Neural progenitor cell (in vitro differentiated cells): ENCODE measurements at regions not wholly inside any gene's neighbourhood (a gene's known extent, or its start where the extent isn't known, plus 50 kb on each side); places are given as distances from the start of the nearest gene placed in this dataset.

Experiments used
- DNase-seq: peaks from one replicate; pipeline ENCODE4 v3.0.0-alpha.2; 2016; ENCODE audit warnings: low spot score
- H2AFZ ChIP-seq: fragments of 200-600 bp; sonication (generic); replicated peaks from 2 replicates; pipeline ENCODE4 v1.6.1; 2016; ENCODE audit warnings: antibody characterized with exemption
- H3F3A ChIP-seq: fragments of 200-600 bp; sonication (generic); 2 replicates; pipeline ENCODE4 v1.6.1; 2016; ENCODE audit warnings: antibody characterized with exemption, low read depth
- H3K27ac ChIP-seq: fragments of 200-600 bp; sonication (generic); 2 replicates; pipeline ENCODE4 v1.5.1; 2016; ENCODE audit warnings: mild to moderate bottlenecking
- H3K27me3 ChIP-seq: fragments of 200-600 bp; sonication (generic); 2 replicates; pipeline ENCODE4 v1.6.1; 2016; ENCODE audit warnings: mild to moderate bottlenecking, moderate library complexity
- H3K36me3 ChIP-seq: fragments of 200-600 bp; sonication (generic); 2 replicates; pipeline ENCODE4 v1.5.1; 2016
- H3K4me1 ChIP-seq: fragments of 200-600 bp; sonication (generic); 2 replicates; pipeline ENCODE4 v1.6.1; 2016; ENCODE audit warnings: mixed run types
- H3K4me2 ChIP-seq: fragments of 200-600 bp; sonication (generic); 2 replicates; pipeline ENCODE4 v1.6.1; 2016
- H3K4me3 ChIP-seq: fragments of 200-600 bp; sonication (generic); 2 replicates; pipeline ENCODE4 v1.5.1; 2016
- H3K79me2 ChIP-seq: fragments of 200-600 bp; sonication (generic); 2 replicates; pipeline ENCODE4 v1.6.1; 2016; ENCODE audit warnings: low read depth
- H3K9ac ChIP-seq: fragments of 200-600 bp; sonication (generic); 2 replicates; pipeline ENCODE4 v1.6.1; 2016
- H3K9me3 ChIP-seq: fragments of 200-600 bp; sonication (generic); 2 replicates; pipeline ENCODE4 v1.5.1; 2016; ENCODE audit warnings: low read depth
- H4K20me1 ChIP-seq: fragments of 200-600 bp; sonication (generic); 2 replicates; pipeline ENCODE4 v1.6.1; 2016; ENCODE audit warnings: low read depth
- H3K27ac Mint-ChIP-seq: 3 replicates; pipeline ENCODE4 v1.8.0; 2021; ENCODE audit warnings: mixed read lengths
- H3K27me3 Mint-ChIP-seq: 2 replicates; pipeline ENCODE4 v1.8.0; 2022; ENCODE audit warnings: low read depth, mild to moderate bottlenecking, inconsistent platforms, moderate library complexity, mixed read lengths; ENCODE audit not compliant: insufficient read depth
- H3K36me3 Mint-ChIP-seq: 3 replicates; pipeline ENCODE4 v1.8.0; 2021; ENCODE audit warnings: mixed read lengths
- H3K4me1 Mint-ChIP-seq: 3 replicates; pipeline ENCODE4 v1.8.0; 2021; ENCODE audit warnings: mixed read lengths
- H3K4me3 Mint-ChIP-seq: 3 replicates; pipeline ENCODE4 v1.8.0; 2021; ENCODE audit warnings: mild to moderate bottlenecking, moderate library complexity, mixed read lengths
- H3K9me3 Mint-ChIP-seq: 3 replicates; pipeline ENCODE4 v1.8.0; 2020; ENCODE audit warnings: mixed read lengths
- CTCF ChIP-seq: fragments of 200-600 bp; sonication (generic); IDR thresholded peaks from 2 replicates; pipeline ENCODE4 v1.5.1; 2017; ENCODE audit warnings: antibody characterized with exemption, mild to moderate bottlenecking
- EZH2 ChIP-seq: fragments of 200-600 bp; sonication (generic); IDR thresholded peaks from 2 replicates; pipeline ENCODE4 v1.6.1; 2017; ENCODE audit warnings: antibody characterized with exemption, mild to moderate bottlenecking, moderate library complexity
- EZH2phosphoT487 ChIP-seq: fragments of 200-600 bp; sonication (generic); IDR thresholded peaks from 2 replicates; pipeline ENCODE4 v1.6.1; 2017; ENCODE audit warnings: antibody characterized with exemption

- DNase-seq: no peak
- no peaks in the 10 kb centered on the region for H3K79me2 ChIP-seq
- no peak overlapping the region for H3K9ac ChIP-seq
- H3K4me1 ChIP-seq: no peaks in the 10 kb centered on the region
- H3K36me3 ChIP-seq: no peaks in the 10 kb centered on the region
- no peaks in the 10 kb centered on the region for H3F3A ChIP-seq
- no peak overlapping the region for H3K4me2 ChIP-seq
- H3K27ac ChIP-seq: no peak overlapping the region
- no peaks in the 10 kb centered on the region for H3K27me3 ChIP-seq
- no peak overlapping the region for H3K4me3 ChIP-seq
- Mint-ChIP-seq H3K9me3 (peaks cover 17% of the 10 kb centered on the region), H3K27me3 (peaks cover 10% of the 10 kb centered on the region), H3K4me1 (peaks cover 3% of the 10 kb centered on the region), H3K4me3 (no peak overlapping the region), H3K36me3 (no peaks in the 10 kb centered on the region), H3K27ac (no peak overlapping the region)
- H3K9me3 ChIP-seq: peaks cover 7% of the 10 kb centered on the region
- H2AFZ ChIP-seq: no peak overlapping the region
- TF ChIP-seq CTCF (no peak), EZH2phosphoT487 (no peak), EZH2 (no peak)
- no peaks in the 10 kb centered on the region for H4K20me1 ChIP-seq
Observed at GRCh38 chr13:111936267-111936925, 130.6 kb upstream of the SOX1 start.

GRCh38 chr13:111937777-111938311 lies 129.1 kb upstream of the SOX1 start:
- no peak overlapping the region for H3K27ac ChIP-seq
- H3K4me1 ChIP-seq: no peaks in the 10 kb centered on the region
- no peak overlapping the region for H3K9ac ChIP-seq
- peaks cover 12% of the 10 kb centered on the region for H3K9me3 Mint-ChIP-seq
- no peak overlapping the region for H3K27ac Mint-ChIP-seq
- no peaks in the 10 kb centered on the region for H3F3A ChIP-seq
- no peak overlapping the region for H3K4me2 ChIP-seq
- no peaks in the 10 kb centered on the region for H3K79me2 ChIP-seq
- peaks cover 3% of the 10 kb centered on the region for H3K4me1 Mint-ChIP-seq
- H3K27me3 Mint-ChIP-seq: peaks cover 17% of the 10 kb centered on the region
- H3K36me3 Mint-ChIP-seq: no peaks in the 10 kb centered on the region
- no peak for TF ChIP-seq EZH2
- TF ChIP-seq EZH2phosphoT487: no peak
- TF ChIP-seq CTCF: no peak
- no peaks in the 10 kb centered on the region for H3K36me3 ChIP-seq
- DNase-seq: no peak
- H3K27me3 ChIP-seq: no peaks in the 10 kb centered on the region
- H3K9me3 ChIP-seq: peaks cover under 1% of the 10 kb centered on the region
- H3K4me3 Mint-ChIP-seq: no peak overlapping the region
- no peak overlapping the region for H3K4me3 ChIP-seq
- no peak overlapping the region for H2AFZ ChIP-seq
- no peaks in the 10 kb centered on the region for H4K20me1 ChIP-seq

- Histone ChIP-seq H3K27me3 (no peaks in the 10 kb centered on the region), H3K9ac (no peak overlapping the region), H3K27ac (no peak overlapping the region), H3K36me3 (no peaks in the 10 kb centered on the region), H3F3A (no peaks in the 10 kb centered on the region), H3K4me2 (no peak overlapping the region), H3K4me3 (no peak overlapping the region), H3K9me3 (no peaks in the 10 kb centered on the region), H4K20me1 (no peaks in the 10 kb centered on the region), H3K4me1 (no peaks in the 10 kb centered on the region), H2AFZ (no peak overlapping the region), H3K79me2 (no peaks in the 10 kb centered on the region)
- TF ChIP-seq EZH2phosphoT487 (no peak), EZH2 (no peak), CTCF (no peak)
- Mint-ChIP-seq H3K4me1 (peaks cover 3% of the 10 kb centered on the region), H3K9me3 (peaks cover 12% of the 10 kb centered on the region), H3K27ac (no peak overlapping the region), H3K27me3 (peaks cover 22% of the 10 kb centered on the region), H3K4me3 (no peak overlapping the region), H3K36me3 (no peaks in the 10 kb centered on the region)
- no peak for DNase-seq
Observed at GRCh38 chr13:111938741-111939665, 127.9 kb upstream of the SOX1 start.
